Right lung (tissue), 2 donors: ENCODE measurements at regions not wholly inside any gene's neighbourhood (a gene's known extent, or its start where the extent isn't known, plus 50 kb on each side); places are given as distances from the start of the nearest gene placed in this dataset.
A peak's percentile ranks its signal among the peaks of the same experiment; 100 is the strongest.

ENCODE experiments used
- DNase-seq, 2 donors: peaks; one replicate each; pipeline ENCODE4 v3.0.0-alpha.2; 2013

GRCh38 chr21:39054066-39054465, 129.2 kb downstream of the PSMG1 start:
- no peak for DNase-seq

- no peak for DNase-seq
Measured at GRCh38 chr21:39053126-39053525, 130.1 kb downstream of the PSMG1 start.

- DNase-seq, result no peak
Measured at GRCh38 chr21:39052718-39053117, 130.5 kb downstream of the PSMG1 start.

GRCh38 chr21:39051588-39051949, 131.7 kb downstream of the PSMG1 start:
- no peak for DNase-seq

GRCh38 chr21:39050841-39051587, 132.2 kb downstream of the PSMG1 start:
- DNase-seq, result no peak

GRCh38 chr21:39048574-39048973, 134.7 kb downstream of the PSMG1 start:
- no peak for DNase-seq

GRCh38 chr21:39048064-39048463, 135.2 kb downstream of the PSMG1 start:
- DNase-seq, result no peak

GRCh38 chr21:39047046-39047445, 136.2 kb downstream of the PSMG1 start:
- no peak for DNase-seq

- no peak for DNase-seq
Measured at GRCh38 chr21:39046236-39046916, 136.9 kb downstream of the PSMG1 start.

GRCh38 chr21:39041816-39042215, 141.4 kb downstream of the PSMG1 start:
- no peak for DNase-seq

- DNase-seq, result no peak
Measured at GRCh38 chr21:39040494-39041110, 142.6 kb downstream of the PSMG1 start.

- DNase-seq, result no peak
Measured at GRCh38 chr21:39037807-39038405, 145.3 kb downstream of the PSMG1 start.

GRCh38 chr21:39036581-39036980, 146.7 kb downstream of the PSMG1 start:
- no peak for DNase-seq

- DNase-seq, result no peak
Measured at GRCh38 chr21:39034590-39035536, 148.4 kb downstream of the PSMG1 start.

GRCh38 chr21:39033878-39034589, 149.2 kb downstream of the PSMG1 start:
- DNase-seq, result peak in 1 of 2 donors; percentile 59

- no peak for DNase-seq
Measured at GRCh38 chr21:39029900-39030884, 153.1 kb downstream of the PSMG1 start.

GRCh38 chr21:39029086-39029755, 154.0 kb downstream of the PSMG1 start:
- DNase-seq, result peak; percentile 79 to 84

GRCh38 chr21:39025198-39025597, 158.1 kb downstream of the PSMG1 start:
- no peak for DNase-seq

- no peak for DNase-seq
Measured at GRCh38 chr21:39024538-39024937, 158.7 kb downstream of the PSMG1 start.
